Stimulated activated CD4-positive, alpha-beta T cell treated with anti-CD3 and anti-CD28 coated beads, TNF-alpha, amount 100 ng/mL, for 4 hours (primary cell): ENCODE measurements at regions not wholly inside any gene's neighbourhood (a gene's known extent, or its start where the extent isn't known, plus 50 kb on each side); places are given as distances from the start of the nearest gene placed in this dataset.

Source experiments
- DNase-seq, 3 experiments: peaks; one replicate each; pipeline ENCODE4 v3.0.0-alpha.2; 2020; ENCODE audit warnings: low read depth in 3 of 3

- no peak for DNase-seq
These were observed 185.1 kb upstream of the ROPN1 start for GRCh38 chr3:124177071-124177470.

- no peak for DNase-seq
These were observed 186.6 kb upstream of the ROPN1 start for GRCh38 chr3:124178531-124178930.

DNA sequence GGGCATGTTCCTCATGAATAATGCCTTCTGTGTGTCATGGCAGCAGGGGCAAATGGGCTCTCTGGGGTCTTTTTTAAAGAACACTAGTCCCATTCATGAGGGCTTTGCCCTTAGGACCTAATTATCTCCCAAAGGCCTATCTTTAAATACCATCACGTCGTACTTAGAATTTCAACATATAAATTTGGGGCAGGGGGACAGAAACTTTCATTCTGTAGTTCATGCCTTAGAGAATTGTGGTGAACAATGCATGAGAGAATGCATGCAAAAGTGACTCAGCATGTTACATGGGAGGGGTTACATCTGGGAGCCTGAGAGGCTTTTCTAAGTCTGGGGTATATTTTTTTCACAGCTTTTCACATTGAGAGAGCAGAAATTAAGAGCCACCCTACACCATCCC is 208.5 kb upstream of the ROPN1 start:
- DNase-seq, result no peak

DNA sequence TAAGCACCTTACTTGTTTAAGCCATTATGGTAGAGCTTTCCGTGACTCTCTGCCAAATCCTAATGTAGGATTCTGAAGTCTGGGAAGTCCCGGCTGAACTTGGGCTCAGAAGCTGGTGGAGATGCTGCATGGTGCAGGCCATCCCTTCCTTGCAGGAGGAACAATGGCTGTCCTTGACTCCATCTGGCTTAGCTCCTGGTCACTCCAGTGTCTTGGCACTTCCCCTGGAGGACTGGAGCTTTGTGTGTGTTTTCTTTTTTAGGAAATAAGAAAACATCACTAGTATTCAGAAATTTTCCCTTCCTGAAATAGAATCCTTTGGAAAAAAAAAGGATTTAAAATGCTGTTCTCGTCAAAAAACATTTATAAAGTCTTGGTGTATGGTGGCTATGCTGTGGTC is 209.3 kb upstream of the ROPN1 start:
- no peak for DNase-seq

DNA sequence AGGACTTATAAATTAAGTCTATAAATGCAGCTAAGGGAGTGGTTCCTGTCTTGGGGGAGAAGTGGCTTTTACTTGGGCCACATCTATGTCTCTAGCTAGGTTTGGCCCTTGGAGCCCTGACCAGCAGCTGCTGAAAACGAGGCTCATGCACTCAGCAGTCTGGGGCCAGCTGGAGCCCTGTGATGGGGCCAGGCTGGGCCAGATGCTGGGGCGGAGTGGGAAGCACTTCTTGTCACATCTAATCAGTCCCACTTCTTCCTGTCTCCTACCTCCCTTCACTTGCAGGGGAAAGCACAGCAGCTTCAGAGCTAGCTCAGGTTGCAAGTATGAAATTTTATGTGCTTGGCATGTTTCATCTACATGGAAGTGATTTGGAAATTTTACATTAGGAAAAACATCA is 209.9 kb upstream of the ROPN1 start:
- no peak for DNase-seq

DNA sequence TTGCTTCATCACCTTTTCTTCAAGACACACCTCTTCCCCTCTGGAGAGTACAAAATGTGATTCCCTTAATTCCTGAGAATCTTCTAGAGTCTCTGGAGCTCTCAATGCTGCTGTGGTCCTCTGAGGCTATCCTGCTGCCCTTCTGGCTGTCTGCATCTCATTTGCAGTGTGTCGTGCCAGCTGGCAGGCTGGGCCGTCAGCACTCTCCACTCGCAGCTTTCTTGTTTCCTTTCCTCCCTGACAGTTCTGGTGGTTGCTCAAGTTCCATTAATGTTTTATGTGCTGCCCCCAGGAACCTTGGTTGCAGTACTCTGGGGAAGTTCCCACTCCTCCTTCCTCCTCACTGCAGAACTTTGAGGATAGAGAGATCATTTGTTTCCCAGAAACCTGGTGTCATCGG is 210.8 kb upstream of the ROPN1 start:
- DNase-seq, result no peak

GRCh38 chr3:124203292-124203691 is 211.4 kb upstream of the ROPN1 start:
- no peak for DNase-seq

- no peak for DNase-seq
These were observed 214.5 kb upstream of the ROPN1 start for GRCh38 chr3:124206225-124207055.

DNA sequence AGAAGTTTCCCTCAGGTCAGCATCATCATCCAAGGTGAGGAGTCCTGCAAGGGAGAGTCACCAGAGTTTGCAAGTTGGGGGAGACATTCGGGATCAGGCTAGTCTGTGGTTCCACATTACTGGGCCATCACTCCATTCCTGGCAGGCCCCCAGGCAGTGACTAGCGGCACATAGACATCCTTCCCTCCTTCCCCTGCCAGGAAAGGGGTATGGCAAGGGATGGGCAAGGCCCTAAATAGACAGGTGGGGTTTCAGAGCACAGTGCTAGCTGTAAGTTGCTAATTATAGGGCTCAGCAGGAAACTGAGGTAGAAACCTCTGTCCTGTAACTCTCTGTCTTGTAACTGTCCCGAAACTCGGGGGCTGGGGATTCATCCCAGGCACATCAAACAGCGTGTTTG is 215.2 kb upstream of the ROPN1 start:
- no peak for DNase-seq

- DNase-seq, result no peak
These were observed 216.1 kb upstream of the ROPN1 start for GRCh38 chr3:124207873-124208485.

GRCh38 chr3:124209426-124209825 is 217.5 kb upstream of the ROPN1 start:
- no peak for DNase-seq

DNA sequence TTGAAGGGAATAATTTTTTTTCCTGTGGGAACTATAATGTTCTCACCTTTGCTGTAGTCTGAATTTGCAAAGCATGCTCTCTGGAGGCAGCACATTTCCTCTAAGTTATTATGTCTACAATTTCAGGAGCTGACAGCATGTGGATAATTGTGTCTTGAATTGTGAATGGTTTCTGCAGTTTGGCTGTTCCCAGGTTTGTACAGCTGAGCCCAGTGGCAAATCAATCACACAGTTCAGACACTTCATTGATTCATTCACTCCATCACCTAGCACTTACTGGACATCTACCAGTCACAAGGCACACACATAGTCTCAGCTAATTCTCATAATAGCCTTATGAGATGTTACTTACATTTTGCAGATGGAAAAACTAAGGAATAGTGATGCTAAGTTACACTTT is 219.0 kb upstream of the ROPN1 start:
- DNase-seq, result no peak

DNA sequence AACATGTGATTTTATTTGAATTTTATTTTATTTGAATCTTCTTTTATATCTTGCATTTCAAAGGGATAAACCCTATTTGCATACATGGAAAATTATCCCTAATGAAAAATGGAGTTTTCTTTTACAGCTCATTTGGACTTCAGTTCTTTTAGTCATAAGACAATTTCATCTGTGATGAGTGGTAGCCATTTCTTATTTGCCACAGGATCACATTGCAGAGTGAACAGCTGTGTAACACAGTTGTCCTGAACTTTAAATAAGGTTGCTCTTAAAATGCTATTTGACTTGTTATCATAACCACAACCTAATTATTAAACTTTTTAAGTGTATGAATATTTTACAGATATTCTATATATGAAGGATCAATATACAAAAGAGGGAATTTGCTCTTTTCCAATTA is 221.7 kb upstream of the ROPN1 start:
- DNase-seq, result no peak

GRCh38 chr3:124217542-124217941 is 225.6 kb upstream of the ROPN1 start:
- no peak for DNase-seq

- DNase-seq, result no peak
These were observed 229.5 kb upstream of the ROPN1 start for GRCh38 chr3:124221422-124221821.

DNA sequence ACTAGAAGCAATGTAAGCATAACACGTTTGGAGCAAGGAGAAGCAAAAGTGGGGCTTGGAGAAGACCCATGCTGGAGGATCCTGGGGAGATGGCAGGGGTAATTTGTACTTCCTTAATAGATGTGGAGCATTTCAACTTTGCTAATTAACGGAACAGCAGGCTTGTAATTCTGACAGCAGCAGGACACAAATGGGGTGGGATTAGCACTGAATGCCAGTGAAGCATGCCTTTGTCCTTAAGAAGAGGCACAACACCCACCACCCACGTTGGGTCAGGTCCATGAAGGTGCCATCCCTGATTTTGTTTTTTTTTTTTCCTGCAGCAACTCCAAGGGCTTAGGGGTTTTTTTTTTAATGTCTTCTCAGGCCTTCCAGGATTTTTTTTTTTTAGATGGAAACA is 231.9 kb upstream of the ROPN1 start:
- DNase-seq, result no peak

- no peak for DNase-seq
These were observed 235.3 kb upstream of the ROPN1 start for GRCh38 chr3:124227150-124227630.

GRCh38 chr3:124229420-124229819 is 237.5 kb upstream of the ROPN1 start:
- DNase-seq, result no peak

DNA sequence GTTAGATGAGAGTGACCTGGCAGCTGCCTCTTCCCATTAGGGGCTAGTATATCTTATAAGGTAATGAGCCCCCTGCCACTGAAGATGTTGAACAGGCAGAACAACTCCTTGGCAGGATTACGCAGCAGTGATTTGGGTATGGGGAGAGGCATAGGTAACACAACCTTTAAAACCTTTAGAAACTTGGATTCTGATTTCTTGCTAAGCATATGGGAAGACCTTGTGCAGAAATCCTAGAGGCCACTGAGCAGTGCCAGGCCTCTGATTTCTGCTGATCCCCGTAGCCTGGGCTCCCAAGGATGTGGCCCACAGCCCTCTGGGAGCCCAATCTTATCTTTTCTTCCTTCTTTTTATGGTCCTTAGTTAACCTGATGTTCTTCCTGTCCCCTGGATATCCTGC is 237.9 kb upstream of the ROPN1 start:
- DNase-seq, result no peak

- DNase-seq, result no peak
These were observed 238.5 kb upstream of the ROPN1 start for GRCh38 chr3:124230432-124230831.

GRCh38 chr3:124230998-124231397 is 239.1 kb upstream of the ROPN1 start:
- no peak for DNase-seq

- DNase-seq, result no peak
These were observed 242.9 kb upstream of the ROPN1 start for GRCh38 chr3:124234852-124235252.

GRCh38 chr3:124235446-124235845 is 243.5 kb upstream of the ROPN1 start:
- DNase-seq, result no peak
